GM18861 (cell line): ENCODE measurements at regions not wholly inside any gene's neighbourhood (a gene's known extent, or its start where the extent isn't known, plus 50 kb on each side); places are given as distances from the start of the nearest gene placed in this dataset.

Source experiments
- ATAC-seq: cut with Tn5 transposase; IDR thresholded peaks from one replicate; pipeline ENCODE4 v1.9.1; 2021; ENCODE audit not compliant: unreplicated experiment

- ATAC-seq, result no peak
Measured at GRCh38 chr14:29265852-29266251, 499.3 kb downstream of the FOXG1 start.

GRCh38 chr14:29271669-29272068, 505.1 kb downstream of the FOXG1 start:
- ATAC-seq, result no peak

GRCh38 chr14:29273513-29273912, 506.9 kb downstream of the FOXG1 start:
- no peak for ATAC-seq

DNA sequence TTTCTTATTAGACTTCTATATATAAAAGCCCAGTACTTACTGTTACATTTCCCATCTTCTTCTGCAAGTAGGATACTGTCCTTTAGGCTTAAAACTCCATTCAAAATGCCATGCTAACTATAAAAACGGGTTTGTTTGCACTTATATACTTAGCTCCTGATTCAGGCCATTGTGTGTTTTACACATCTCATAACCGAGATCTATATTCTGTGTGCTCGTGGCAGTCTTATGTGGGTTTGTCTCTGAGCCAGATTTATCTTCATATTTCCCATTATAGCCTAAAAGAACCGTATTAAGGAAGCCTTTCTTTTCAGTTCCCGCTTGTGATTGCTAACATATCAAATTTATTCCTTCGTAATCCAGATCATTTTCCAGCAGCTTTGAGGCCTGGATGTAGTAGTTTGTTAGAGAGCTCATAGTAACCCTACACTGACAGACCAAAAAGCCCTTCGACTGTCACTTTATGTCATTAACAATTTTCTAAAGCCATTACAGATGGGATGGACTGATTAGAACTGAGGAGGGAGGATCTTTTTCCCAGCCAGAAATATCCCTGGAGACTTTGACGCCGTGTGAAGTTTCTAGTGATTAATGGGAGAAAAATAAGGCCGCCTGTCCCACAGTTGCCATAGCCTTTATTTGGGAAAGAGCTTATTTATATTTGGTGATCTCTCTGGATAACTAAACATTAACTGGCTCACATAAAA, 508.5 kb downstream of the FOXG1 start:
- no peak for ATAC-seq

DNA sequence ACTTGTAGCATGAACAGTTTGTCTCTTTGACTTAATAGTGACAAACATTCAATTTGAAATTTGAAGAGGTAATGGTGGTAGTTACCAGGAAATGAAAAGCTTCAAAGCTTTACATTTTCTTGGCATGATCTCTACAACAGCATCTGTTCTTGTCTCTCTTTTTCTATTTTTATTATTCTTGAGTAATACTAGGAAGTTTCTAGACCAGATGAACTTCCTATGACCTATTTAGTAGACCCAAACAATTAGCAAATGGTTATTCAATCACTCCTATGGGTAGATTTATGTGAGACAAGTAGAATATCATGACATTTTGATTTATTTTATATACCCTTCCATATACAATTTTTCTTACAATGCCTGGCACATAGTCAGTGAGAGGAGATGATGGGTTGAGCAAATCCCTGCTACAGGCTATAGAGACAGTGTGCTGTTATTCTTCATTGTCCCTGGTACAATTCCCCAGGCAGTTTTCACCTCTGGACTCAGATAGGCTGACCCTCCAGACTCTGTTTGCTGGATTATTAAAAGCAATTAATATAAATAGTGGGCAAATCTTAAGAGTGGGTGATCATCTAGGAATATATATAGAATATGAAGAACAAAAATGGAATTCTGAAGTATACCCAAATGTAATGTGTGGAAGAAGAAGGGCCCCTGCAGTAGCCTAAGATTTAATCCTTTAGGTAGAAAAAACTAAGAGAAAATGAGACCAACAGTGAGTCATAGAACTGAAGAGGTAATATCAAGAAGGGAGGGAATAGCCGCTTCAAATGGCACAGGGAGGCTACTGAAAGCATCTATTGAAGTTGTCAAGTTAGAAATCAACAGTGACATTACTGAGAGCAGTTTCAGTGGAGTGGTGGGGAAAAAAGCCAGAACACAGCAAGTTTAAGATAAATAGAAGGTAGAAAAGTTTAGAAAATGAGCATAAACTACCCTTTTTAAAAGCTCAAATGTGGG, 512.0 kb downstream of the FOXG1 start:
- ATAC-seq, result no peak

DNA sequence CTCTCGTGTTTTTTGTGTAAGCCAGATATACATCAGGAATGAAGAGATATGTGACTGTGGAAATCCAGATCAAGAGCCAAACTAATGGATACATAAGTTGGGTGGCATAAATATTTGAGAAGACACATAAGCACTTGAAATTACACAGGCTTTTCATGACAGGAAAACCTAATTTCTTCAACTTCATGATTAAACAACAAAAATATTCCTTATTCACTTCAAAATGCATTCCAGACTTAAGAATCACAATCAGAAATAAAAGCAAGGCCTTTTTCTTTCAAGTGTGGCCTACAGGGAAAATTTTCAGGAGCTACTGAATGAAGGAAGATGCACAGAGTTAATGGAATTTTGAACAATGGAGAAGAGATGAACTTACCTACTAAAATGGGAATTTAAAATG, 515.6 kb downstream of the FOXG1 start:
- ATAC-seq, result no peak

GRCh38 chr14:29290441-29290840, 523.9 kb downstream of the FOXG1 start:
- no peak for ATAC-seq

DNA sequence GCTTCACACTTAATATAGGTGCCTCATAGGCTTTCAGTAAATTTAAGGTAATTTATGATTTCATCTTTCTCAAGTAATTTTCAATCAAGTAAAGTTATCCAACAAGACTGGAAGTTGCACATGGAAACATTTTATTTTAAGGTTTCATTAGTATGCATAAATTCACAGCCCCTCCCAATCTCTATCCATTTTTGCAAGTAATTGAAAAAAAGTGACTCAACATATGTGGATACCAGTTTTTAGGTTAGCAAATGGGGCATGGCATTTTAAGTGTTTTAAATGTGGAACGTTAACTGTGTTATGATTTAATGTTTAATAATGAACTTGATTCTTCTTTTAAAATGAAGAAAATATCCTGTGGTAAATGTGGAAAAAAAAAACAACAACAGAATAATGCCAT, 532.8 kb downstream of the FOXG1 start:
- no peak for ATAC-seq

DNA sequence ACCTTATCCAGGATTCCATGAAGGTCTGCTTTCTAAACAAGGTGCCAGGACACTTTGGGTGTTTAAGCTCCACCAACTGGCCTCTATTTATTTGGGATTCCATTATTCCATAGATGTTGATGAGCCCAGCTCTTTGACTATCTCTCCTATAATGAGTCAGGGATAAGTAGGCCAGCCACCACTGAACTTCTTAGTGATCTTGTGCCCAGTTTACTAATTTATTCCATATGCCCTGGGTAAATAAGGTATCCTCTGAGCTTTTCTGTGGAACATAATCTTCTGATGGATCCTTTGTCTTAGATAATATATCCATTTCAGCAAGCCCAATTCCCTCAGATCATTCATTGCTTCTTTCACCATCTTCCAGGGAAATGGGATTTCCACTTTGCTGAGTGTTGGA, 535.0 kb downstream of the FOXG1 start:
- no peak for ATAC-seq

GRCh38 chr14:29310210-29310609, 543.6 kb downstream of the FOXG1 start:
- no peak for ATAC-seq

DNA sequence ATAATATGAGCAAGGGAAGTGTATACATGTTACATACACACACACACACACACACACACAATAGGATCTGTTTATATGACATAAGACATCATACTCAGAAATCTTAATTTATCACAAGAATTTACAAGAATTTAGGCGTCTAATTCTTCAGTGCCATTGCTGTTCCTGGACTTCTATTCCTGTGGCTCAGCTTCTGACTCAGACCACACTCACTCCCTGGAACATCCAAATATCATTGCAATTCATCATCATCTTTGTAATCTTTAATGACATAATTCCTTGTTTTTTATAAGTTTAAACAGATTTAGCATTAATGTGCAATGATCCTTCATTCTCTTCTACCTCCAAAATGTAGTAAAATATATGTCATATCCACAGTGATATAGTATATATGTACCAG, 544.2 kb downstream of the FOXG1 start:
- no peak for ATAC-seq

DNA sequence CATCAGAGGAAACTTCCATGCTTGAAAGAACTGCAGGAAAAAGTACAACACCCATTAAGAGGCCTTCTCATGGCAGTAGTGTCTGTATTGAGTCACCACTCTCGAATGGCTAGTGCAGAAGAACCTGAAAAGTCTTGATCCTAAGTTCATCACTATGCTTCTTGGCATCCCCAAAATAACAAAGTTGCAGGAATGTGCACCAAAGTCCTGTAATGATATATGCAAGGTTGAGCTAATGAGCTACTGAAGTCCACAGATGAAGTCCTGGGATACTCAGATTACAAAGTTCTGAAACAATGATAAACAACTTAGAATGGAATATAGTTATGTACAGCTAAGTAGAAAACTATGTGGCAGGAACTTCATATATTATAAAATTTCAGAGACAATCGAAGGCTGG, 545.4 kb downstream of the FOXG1 start:
- ATAC-seq, result no peak

DNA sequence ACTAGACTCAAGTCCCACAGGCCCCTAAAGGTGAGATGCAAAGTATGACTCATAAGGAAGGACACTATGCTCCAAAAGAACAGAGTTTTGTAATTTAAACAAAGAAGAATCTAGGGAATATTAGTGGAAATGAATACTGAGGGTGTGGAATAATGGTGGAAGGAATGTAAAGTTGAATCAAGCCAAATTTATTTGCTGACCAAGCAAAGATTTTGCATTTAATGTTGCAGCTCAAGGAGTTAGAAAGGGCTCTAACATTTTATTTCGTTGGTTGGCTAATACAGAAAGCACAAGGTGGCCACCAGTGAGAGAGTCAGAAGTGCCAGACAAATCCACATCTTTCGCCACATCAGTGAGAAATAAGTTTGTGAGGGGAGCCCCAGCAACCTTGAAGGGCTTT, 550.3 kb downstream of the FOXG1 start:
- ATAC-seq, result no peak

DNA sequence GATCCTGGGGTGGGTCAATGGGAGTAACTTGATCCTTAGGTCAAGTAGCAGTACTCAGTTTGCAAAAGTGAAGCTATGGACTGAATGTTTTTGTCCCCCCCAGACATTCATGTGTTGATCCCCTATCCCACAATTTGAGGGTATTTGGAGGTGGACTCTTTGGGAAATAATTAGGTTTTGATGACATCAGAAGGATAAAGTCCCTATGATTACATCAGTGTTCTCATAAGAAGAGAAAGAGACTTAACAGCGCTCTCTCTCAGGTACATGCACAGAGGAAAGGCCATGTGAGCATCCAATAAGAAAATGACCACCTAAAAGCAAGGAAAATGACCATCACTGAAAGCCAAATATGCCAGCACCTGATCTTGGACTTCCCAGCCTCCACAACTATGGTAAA, 550.8 kb downstream of the FOXG1 start:
- ATAC-seq, result no peak

DNA sequence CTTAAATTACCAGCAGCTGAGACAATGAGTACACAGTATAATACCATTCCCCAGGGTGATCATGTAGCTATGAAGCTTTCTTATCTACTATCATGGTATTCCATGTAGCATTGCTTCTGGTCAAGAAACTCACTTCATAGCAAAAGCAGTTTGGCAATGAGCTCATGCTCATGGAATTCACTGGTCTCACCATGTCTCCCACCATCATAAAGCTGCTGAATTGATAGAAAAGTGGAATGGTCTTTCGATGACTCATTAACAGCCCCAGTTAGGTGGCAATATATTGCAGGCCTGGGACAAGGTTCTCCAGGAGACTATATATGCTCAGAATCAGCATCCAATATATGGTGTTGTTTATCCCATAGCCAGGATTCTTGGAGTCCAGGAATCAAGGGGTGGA, 553.7 kb downstream of the FOXG1 start:
- no peak for ATAC-seq

DNA sequence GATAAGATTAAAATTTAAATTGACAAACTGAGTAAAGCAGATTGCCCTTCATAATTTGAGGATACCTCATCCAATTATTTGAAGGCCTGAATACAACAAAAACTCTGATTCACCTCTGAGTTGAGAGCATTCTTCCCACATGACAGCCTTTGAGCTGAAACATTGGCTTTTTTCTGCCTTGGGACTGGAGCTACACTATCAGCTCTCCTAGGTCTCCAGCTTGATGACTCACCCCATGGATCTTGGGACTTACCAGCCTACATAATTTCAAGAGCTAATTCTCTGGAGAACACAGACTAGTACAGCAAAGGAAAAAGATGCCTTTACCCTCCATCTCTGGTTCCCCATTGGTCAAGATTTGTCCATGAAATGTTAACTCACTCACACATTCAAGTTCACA, 555.1 kb downstream of the FOXG1 start:
- ATAC-seq, result no peak

- ATAC-seq, result no peak
Measured at GRCh38 chr14:29339494-29340172, 573.0 kb downstream of the FOXG1 start.

DNA sequence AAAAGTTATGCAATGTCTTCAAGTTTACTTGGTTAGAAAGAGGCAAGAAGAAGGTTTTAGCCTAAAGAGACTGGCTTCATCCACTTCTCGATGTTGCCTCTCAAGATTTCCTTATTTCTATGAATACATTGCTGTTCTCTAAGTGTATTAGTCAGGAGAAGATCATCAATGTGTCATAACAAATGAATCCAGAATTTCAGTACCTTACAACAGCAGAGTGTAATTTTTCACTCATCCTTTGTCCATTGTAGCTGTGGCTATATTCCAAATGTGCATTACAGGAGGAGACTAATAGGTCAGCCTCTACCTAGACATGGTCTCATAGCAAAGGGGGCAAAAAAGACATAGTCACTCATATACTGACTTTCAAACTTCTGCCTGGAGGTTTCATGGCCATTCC, 579.1 kb downstream of the PRKD1 start:
- no peak for ATAC-seq

DNA sequence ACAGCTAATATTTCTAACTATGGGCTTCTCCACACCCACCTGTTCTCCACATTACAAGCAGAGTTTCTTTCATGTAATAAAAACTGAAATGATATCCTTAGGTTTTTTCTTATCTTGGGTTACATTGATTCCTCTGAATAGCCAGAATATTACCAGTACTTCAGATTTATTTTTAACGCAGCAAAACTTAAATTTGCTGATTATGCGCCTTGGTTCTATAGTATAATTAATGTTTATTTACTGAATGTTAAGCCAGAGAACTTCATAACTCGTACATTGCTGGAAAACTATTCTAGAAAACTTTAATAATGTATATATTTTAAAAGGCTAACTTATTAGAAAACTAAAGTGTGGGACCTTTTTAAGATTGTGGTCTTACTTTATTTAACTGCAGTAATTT, 577.2 kb downstream of the PRKD1 start:
- no peak for ATAC-seq

GRCh38 chr14:29351996-29352705, 575.5 kb downstream of the PRKD1 start:
- no peak for ATAC-seq

- ATAC-seq, result no peak
Measured at GRCh38 chr14:29352706-29353080, 575.0 kb downstream of the PRKD1 start.
